ENCODE measurements at regions not wholly inside any gene's neighbourhood (a gene's known extent, or its start where the extent isn't known, plus 50 kb on each side); places are given as distances from the start of the nearest gene placed in this dataset.

DNA sequence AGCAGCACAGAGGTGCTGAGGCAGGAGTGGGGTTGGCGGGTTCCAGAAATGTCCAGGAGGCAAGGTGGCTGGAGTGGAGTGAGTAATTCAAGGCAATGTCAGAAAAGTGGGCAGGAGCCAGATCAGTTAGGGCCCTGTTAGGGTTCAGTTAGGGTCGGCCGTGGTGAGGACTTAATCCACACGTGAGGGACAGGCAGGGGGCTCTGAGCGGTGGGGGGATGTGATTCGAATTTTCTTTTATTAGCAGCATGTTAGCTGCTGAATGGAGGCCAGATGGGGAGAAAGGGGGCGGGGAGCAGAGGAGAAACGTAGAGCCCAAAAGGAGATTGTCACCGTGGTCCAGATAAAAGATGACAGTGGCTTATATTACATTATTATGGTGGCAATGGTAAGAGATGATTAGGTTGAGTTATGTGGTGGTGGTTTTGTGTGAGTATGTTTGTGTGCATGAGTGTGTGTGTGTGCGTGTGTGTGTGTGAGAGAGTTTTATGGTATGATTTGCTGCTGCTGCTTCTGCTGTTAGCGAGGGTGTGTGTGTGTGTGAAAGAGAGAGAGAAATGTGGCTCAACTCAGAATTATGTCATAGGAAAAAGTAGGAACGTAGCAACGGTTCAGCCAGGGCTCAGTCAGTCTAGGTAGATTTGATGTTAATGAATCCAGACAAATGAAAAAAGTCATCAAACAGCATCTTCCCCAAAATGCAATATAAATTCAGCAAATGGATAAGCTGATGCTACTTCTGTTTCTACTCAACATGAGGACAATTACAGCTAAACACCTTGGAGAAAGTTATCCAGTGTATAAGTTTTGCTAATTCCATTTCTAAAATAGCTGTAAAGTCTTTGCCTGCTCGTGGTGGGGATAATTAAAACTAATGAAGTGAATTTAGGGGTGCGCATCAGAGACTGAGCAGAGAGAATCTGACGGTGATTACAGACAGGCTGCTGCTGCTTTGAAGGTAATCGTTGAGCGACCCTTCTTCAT, 390.6 kb downstream of the HAPSTR1 start:
- TF ChIP-seq, protein P1, sequence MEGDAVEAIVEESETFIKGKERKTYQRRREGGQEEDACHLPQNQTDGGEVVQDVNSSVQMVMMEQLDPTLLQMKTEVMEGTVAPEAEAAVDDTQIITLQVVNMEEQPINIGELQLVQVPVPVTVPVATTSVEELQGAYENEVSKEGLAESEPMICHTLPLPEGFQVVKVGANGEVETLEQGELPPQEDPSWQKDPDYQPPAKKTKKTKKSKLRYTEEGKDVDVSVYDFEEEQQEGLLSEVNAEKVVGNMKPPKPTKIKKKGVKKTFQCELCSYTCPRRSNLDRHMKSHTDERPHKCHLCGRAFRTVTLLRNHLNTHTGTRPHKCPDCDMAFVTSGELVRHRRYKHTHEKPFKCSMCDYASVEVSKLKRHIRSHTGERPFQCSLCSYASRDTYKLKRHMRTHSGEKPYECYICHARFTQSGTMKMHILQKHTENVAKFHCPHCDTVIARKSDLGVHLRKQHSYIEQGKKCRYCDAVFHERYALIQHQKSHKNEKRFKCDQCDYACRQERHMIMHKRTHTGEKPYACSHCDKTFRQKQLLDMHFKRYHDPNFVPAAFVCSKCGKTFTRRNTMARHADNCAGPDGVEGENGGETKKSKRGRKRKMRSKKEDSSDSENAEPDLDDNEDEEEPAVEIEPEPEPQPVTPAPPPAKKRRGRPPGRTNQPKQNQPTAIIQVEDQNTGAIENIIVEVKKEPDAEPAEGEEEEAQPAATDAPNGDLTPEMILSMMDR (IDR thresholded peaks at IDR 0.05; ENCODE audit: low read depth, low read length) = no peak
- TF ChIP-seq POLR2A (IDR thresholded peaks at IDR 0.05; ENCODE audit: extremely low read depth, insufficient read length) (no peak), MYC (IDR thresholded peaks at IDR 0.05; ENCODE audit: low read depth, low read length) (no peak)

Data from NB4 (cell line).